Progenitor cell of endocrine pancreas (in vitro differentiated cells): ENCODE measurements at regions not wholly inside any gene's neighbourhood (a gene's known extent, or its start where the extent isn't known, plus 50 kb on each side); places are given as distances from the start of the nearest gene placed in this dataset.

ENCODE experiments used
- DNase-seq: peaks from one replicate; pipeline ENCODE4 v3.0.0; 2021; ENCODE audit warnings: low spot score; ENCODE audit not compliant: unreplicated experiment
- H3K27ac Mint-ChIP-seq: 2 replicates; pipeline ENCODE4 v1.8.0; 2021; ENCODE audit warnings: mild to moderate bottlenecking, moderate library complexity, mixed read lengths
- H3K27me3 Mint-ChIP-seq: 2 replicates; pipeline ENCODE4 v1.8.0; 2021; ENCODE audit warnings: mixed read lengths
- H3K36me3 Mint-ChIP-seq: 2 replicates; pipeline ENCODE4 v1.8.0; 2022; ENCODE audit warnings: mixed read lengths; ENCODE audit not compliant: insufficient read depth
- H3K4me1 Mint-ChIP-seq: 2 replicates; pipeline ENCODE4 v1.8.0; 2021; ENCODE audit warnings: low read depth, mixed read lengths
- H3K4me3 Mint-ChIP-seq: 2 replicates; pipeline ENCODE4 v1.8.0; 2021; ENCODE audit warnings: low read depth, mild to moderate bottlenecking, moderate library complexity, mixed read lengths
- H3K9me3 Mint-ChIP-seq: 2 replicates; pipeline ENCODE4 v1.8.0; 2021; ENCODE audit warnings: low read depth, mixed read lengths
- CTCF ChIP-seq: fragments of 200-600 bp; sonication (generic); IDR thresholded peaks from one replicate; pipeline ENCODE4 v1.5.0; 2021; ENCODE audit warnings: antibody characterized with exemption, mild to moderate bottlenecking; ENCODE audit not compliant: unreplicated experiment

- peaks cover 2% of the 10 kb centered on the region for H3K4me1 Mint-ChIP-seq
- no peak for TF ChIP-seq CTCF
- DNase-seq, result no peak
- peaks cover 20% of the 10 kb centered on the region for H3K9me3 Mint-ChIP-seq
- no peaks in the 10 kb centered on the region for H3K27me3 Mint-ChIP-seq
- no peak overlapping the region for H3K4me3 Mint-ChIP-seq
- peaks cover 5% of the 10 kb centered on the region for H3K36me3 Mint-ChIP-seq
- H3K27ac Mint-ChIP-seq, result no peak overlapping the region
Observed at GRCh38 chr2:194602750-194603149, 1054.3 kb upstream of the SLC39A10 start.

DNA sequence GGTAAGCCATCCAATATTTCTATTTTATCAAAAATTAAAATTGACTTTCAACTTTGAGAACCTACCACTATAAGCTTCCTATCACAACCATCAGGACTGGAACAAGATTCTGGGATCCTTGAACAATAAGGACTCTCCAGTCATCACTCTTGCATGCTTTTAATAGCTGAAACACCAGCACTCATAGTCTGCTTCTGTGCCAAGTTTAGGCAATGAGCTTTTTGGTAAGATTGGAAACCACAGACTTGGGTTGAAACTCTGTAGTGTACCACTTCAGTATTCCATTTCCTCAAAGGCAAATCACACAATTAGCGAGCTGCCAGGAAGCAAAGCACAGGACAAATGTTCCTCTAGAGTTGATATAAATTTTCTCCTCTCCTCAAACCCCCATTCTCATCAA, 1065.8 kb upstream of the SLC39A10 start:
- no peaks in the 10 kb centered on the region for H3K4me1 Mint-ChIP-seq
- H3K27ac Mint-ChIP-seq, result no peak overlapping the region
- H3K9me3 Mint-ChIP-seq, result no peaks in the 10 kb centered on the region
- no peaks in the 10 kb centered on the region for H3K36me3 Mint-ChIP-seq
- no peak for TF ChIP-seq CTCF
- DNase-seq, result no peak
- H3K4me3 Mint-ChIP-seq, result no peak overlapping the region
- H3K27me3 Mint-ChIP-seq, result no peaks in the 10 kb centered on the region

DNA sequence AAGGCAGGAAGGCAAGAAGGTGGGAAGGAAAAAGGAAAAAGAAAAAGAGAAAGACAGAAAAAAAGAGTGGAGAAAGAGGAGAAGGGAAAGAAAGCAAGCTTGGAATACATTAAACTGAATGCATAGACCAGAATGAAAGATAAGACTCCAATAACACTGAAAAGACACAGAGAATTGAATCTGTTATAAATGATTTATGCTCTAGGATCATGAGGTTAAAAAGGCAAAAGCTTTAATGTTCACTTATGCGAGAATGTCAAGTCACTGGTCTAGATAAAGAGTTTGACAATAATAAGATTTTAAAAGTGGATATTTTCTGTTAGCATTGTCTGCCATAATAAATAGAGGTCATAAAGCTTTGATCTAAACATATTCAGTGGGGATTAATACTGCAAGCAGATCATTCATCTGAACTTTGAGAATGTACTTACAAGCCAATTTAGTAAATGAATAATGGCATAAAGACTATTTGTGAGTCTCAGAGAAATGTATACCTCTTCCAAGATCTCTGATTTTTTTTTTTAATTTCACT, 1069.2 kb upstream of the SLC39A10 start:
- H3K27me3 Mint-ChIP-seq, result no peaks in the 10 kb centered on the region
- H3K9me3 Mint-ChIP-seq, result no peaks in the 10 kb centered on the region
- no peak overlapping the region for H3K4me3 Mint-ChIP-seq
- H3K27ac Mint-ChIP-seq, result no peak overlapping the region
- H3K36me3 Mint-ChIP-seq, result no peaks in the 10 kb centered on the region
- H3K4me1 Mint-ChIP-seq, result no peaks in the 10 kb centered on the region
- no peak for TF ChIP-seq CTCF
- no peak for DNase-seq

DNA sequence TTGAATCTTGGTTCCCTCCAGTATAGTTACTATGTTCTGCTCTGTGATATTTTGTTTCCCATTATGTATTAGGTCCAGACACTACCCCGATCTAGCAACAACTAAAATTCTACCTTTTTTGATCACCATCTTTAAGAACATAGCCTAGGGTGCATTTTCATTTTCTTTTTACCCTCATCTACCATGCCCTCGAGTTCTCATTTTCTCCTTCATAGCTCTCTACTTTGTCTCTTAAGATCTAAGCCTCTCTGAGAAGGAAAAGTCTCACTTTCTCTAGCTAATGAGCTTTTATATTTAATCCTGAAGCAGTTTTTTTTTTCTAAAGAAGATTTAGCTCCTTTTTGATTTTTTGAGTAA, 1089.4 kb upstream of the SLC39A10 start:
- no peak for DNase-seq
- no peaks in the 10 kb centered on the region for H3K36me3 Mint-ChIP-seq
- H3K9me3 Mint-ChIP-seq, result no peaks in the 10 kb centered on the region
- no peaks in the 10 kb centered on the region for H3K27me3 Mint-ChIP-seq
- H3K4me1 Mint-ChIP-seq, result no peaks in the 10 kb centered on the region
- H3K27ac Mint-ChIP-seq, result no peak overlapping the region
- no peak overlapping the region for H3K4me3 Mint-ChIP-seq
- no peak for TF ChIP-seq CTCF

DNA sequence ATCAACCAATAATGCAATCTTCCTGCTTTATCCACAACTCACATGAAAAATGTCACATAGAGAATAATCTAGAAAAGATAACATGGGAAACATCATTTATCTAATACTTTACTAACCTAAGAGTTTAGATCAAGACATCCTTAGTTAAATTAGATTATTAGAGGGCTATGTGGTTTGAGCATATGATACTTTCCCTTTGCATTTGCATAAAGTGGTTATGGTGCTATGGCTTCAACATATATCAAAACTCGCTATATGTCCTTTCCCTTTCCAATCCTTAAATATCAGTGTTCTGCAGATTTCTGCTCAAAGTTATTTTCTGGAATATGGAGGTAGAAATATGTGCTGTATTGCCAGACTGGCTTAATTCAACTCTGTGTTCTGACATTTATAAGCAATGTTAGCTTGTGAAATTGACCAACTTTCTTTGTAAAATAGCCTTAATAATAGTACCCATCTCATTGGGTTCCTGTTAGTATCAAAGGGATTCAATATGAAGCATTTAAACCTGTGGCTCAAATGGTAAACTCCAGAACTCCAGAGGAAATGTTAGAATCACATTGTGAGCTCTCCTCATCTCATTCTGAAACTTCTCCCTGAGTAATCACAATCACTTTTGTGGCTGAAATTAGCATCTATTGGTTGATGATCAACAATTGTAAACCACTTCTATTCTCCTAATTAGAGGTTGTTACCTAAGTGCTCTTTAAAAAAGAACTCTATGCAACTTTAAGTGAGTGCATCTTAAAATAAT, 1089.9 kb upstream of the SLC39A10 start:
- Mint-ChIP-seq H3K36me3 (no peaks in the 10 kb centered on the region), H3K4me3 (no peak overlapping the region)

More for the DNA sequence above, 1089.9 kb upstream of the SLC39A10 start:
- no peak overlapping the region for H3K27ac Mint-ChIP-seq
- DNase-seq, result no peak
- no peak for TF ChIP-seq CTCF
- H3K27me3 Mint-ChIP-seq, result no peaks in the 10 kb centered on the region
- H3K9me3 Mint-ChIP-seq, result no peaks in the 10 kb centered on the region
- H3K4me1 Mint-ChIP-seq, result no peaks in the 10 kb centered on the region
